HL-60/S4 treated with retinoic acid at 250 ng/mL for 4 days and 3 days (cell line): ENCODE measurements at regions not wholly inside any gene's neighbourhood (a gene's known extent, or its start where the extent isn't known, plus 50 kb on each side); places are given as distances from the start of the nearest gene placed in this dataset.

Source experiments
- in situ Hi-C: fragments of 300-500 bp; cut with MboI; formaldehyde crosslinking; loops from 2 replicates; pipeline ENCODE4 v1.7.0; 2022; ENCODE audit warnings: low sequenced_read_pairs

DNA sequence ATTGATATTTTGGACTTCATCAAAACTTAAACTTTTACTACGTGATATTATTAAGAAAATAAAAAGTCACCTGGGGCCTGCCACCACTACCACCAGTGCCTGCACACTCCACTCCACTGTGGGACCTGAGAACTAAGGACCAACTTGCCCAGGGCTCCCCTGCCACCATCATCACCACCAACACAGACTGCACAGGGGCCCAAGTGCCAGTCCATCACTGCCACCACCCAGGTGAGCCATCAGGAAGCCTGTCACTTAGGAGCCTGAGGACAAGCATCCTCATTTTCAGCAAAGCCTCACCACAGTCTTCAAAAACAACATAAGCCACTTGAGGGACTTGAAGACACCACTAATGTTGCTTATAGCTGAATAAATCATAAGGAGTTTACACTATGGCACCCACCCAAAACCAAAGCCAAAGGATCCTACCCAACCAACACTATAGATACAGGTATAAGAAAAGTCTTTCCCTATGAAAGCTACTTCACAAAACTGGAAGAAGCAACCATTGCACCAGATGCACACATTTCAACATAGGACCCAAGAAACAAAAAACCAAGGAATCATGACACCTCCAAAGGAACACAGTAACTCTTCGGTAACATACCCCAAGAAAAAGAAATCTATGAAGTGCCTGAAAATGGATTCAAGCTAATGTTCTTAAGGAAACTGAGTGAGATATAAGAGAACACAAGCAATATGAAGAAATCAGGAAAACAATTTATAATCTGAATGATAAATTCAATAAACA is 73.6 kb upstream of the GNAZ start:
- in situ Hi-C loops: no loop called here

DNA sequence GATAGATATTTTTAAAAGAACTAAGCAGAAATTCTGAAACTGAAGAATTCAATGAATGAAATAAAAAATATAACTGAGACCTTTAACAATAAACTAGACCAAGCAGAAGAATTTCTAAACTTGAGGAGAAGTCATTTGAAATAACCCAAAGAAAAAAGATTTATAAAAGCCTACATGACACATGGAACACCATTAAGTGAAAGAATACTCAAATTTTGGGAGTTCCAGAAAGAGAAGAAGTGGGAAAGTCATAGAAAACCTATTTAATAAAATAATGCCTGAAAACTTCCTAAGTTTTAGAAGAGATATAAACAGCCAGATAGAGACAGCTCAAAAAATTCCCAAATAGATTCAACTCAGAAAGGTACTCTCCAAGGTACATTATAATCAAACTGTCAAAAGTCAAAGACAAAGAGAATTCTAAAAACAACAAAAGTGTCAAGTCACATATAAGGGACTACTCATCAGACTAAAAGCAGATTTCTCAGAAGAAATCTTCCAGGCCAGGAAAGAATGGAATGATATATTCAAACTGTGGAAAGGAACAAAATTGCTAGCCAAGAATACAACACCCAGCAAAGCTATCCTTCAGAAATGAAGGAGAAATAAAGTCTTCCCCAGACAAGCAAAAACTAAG is 72.9 kb upstream of the GNAZ start:
- in situ Hi-C loops: no loop called here

DNA sequence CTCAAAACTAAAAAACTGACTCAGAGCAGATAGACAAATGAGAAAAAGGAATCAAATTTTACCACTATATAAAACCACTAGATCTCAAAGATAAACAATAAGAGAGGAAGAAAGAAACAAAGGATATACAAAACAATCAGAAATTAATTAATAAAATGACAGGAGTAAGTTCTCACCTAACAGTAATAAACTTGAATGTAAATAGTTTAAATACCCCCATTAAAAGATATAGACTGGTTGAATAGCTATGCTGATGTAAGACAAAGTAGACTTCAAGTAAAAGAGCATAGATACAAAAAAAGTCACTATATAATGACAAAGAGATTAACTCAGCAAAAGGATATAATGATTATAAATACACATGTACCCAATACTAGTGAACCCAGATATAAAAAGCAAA is 72.3 kb upstream of the GNAZ start:
- in situ Hi-C loops: no loop called here

DNA sequence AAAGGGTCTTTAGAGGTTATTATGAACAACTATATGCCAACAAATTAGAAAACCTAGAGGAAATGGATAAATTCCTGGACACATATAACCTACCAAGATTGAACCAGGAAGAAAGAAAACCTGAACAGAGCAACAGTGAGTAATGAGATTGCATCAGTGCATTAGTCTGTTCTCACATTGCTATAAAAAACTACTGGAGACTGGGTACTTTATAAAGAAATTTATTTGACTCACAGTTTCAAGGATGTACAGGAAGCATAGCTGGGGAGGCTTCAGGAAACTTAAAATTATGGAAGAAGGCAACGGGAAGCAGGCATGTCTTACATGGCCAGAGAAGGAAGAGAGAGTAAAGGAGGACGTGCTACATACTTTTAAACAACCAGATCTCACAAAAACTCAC is 70.8 kb upstream of the GNAZ start:
- in situ Hi-C loops: no loop called here

DNA sequence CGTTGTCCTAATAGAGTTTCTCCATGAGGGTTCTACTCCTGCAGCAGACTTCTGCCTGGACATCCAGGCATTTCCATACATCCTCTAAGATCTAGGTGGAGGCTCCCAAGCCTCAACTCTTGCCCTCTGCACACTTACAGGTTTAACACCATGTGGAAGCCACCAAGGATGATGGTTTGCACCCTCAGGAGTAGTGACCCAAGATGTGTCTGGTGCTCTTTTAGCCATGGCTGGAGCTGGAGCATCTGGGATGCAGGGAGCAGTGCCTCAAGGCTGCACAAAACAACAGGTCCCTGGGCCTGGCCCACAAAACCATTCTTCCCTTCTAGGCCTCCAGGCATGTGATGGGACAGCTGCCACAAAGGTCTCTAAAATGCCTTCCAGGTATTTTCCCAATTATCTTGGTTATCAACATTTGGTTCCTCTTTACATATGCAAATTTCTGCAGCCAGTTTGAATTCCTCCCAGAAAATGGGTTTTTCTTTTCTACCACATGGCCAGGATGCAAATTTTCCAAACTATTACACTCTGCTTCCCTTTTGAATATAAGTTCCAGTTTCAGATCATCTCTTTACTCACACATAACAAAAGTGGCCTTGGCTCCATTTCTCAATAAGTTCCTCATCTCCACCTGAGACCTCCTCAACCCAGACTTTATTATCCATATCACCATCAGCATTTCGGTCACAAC is 69.5 kb upstream of the GNAZ start:
- in situ Hi-C loops: no loop called here

DNA sequence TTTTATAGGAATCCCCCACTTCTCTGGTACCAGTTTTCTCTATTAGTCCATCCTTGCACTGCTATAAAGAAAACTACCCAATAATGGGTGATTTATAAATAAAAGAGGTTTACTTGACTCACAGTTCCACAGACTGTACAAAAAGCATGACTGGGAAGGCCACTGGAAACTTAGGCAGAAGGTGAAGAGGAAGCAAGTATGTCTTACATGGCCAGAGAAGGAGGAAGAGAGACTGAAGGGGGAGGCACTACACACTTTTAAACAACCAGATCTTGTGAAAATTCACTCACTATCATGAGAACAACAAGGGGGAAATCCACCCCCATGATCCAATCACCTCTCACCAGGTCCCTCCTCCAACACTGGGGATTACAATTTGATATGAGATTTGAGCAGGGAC is 68.9 kb upstream of the GNAZ start:
- in situ Hi-C loops: no loop called here

DNA sequence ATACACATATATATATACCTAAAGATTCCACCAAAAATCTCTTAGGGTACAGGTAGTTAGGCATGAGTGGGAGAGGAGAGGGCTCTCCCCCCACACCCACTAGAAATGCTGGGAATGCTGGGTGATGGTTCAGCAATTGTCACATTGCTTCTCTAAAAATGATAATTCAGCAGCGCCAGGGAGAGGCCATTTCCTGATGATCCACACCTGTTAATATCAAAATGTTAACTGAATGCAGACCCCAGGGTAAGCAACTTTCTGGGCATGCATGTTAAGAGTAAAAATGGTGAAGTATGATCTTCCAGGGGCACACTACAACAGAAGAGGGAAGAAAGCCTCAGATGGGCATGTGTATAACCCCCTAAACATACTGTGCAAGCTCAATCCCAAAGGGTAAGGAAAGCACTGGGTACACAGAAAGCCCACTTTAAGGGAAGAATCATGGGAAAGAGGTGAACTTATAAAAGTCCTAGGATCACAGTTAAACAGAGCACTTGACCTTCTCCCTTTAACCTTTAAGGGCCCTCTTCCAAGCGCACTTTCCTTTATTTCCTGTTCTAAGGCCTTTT is 67.6 kb upstream of the GNAZ start:
- in situ Hi-C loops: no loop called here

DNA sequence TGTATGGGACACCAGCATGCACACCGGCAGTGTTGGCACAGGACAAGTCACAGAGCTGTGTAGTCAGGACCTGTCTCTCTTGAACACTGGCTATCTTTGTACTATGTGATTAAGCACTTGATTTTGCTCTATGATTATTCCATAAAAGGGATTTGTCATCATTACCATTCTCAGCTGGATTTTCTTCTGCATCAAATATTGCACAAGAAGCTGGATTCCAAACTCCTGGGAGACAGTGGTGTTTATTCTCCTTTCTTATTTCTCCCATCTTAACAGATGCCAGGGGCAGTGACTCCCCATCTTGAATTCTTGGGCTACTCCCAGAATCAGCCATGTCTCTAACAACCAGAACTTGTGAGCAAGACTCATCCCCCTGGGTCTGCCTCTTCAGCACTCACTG is 62.5 kb upstream of the GNAZ start:
- in situ Hi-C loops: no loop called here

DNA sequence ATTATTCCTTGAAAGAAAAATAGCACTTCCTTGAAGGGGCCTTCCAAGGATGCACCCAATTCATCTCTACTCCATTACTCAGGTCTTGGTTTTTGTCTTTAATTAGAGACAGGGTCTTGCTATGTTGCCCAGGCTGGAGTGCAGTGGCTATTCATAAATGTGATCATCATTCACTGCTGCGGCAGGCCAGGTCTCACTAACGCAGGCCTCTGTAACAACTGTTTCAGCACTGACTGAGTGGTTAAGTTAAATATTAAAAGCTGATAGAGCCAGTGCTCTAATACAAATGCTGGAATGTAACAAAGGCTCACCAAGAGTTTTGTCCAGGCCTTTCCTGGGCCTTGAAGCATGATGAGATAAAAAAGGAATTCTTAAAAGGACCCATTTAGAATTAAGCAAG is 61.4 kb upstream of the GNAZ start:
- in situ Hi-C loops: no loop called here
